Right atrium auricular region (tissue), 2 donors: ENCODE measurements at regions not wholly inside any gene's neighbourhood (a gene's known extent, or its start where the extent isn't known, plus 50 kb on each side); places are given as distances from the start of the nearest gene placed in this dataset.
"Not testable (repeated sequence)": the region's sequence is repeated elsewhere in the genome, so short reads cannot be mapped to it uniquely, and the experiment has no call there.

Experiments
- DNase-seq: peaks from one replicate; pipeline ENCODE4 v3.0.0-alpha.2; 2019; ENCODE audit warnings: low spot score
- H3K27ac ChIP-seq, 2 donors: fragments of 200-600 bp; sonication (generic); 1 replicate in 1 of 2; 2 replicates in 1 of 2; pipeline ENCODE4 v1.5.1; 2016 to 2019
- H3K27me3 ChIP-seq, 2 donors: fragments of 200-600 bp; sonication (generic); one replicate each; pipeline versions ENCODE4 v1.5.1 to v1.6.0; 2017 to 2019
- H3K36me3 ChIP-seq: fragments of 200-600 bp; sonication (generic); one replicate; pipeline ENCODE4 v1.5.1; 2016
- H3K4me1 ChIP-seq, 2 donors: fragments of 200-600 bp; sonication (generic); one replicate each; pipeline versions ENCODE4 v1.5.1 to v1.6.0; 2017 to 2019
- H3K4me3 ChIP-seq, 2 donors: fragments of 200-600 bp; sonication (generic); 1 replicate in 1 of 2; 2 replicates in 1 of 2; pipeline ENCODE4 v1.5.1; 2017 to 2019; ENCODE audit warnings: mild to moderate bottlenecking in 1 of 2, moderate library complexity in 1 of 2
- H3K9me3 ChIP-seq, 2 donors: fragments of 200-600 bp; sonication (generic); one replicate each; pipeline ENCODE4 v1.5.1; 2019
- CTCF ChIP-seq, 2 donors: fragments of 200-600 bp; sonication (generic); IDR thresholded peaks; one replicate each; pipeline ENCODE4 v1.5.1; 2019; ENCODE audit warnings: antibody characterized with exemption in 2 of 2

DNA sequence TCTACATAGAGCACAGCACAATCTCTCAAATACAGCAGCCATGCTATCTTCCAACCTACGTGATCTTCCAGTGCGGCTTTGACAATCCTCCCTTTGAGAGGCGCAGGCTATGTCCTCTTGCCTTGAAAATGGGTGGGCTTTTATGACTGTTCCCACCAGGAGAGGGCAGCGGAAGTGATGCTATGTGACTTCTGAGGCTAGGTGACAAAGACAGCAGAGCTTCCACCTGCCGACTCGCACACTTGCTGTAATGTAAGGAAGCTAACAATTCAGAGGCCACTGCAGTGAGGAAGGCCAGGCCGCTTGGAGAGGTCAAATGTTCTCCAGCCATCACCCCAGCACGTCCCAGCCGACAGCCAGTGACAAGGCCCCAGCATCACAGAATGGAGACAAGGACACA is 65.8 kb downstream of the MRPL57 start:
- TF ChIP-seq CTCF (IDR thresholded peaks at IDR 0.05): no peak
- H3K27me3 ChIP-seq: no peaks in the 10 kb centered on the region
- no peak overlapping the region for H3K27ac ChIP-seq
- no peaks in the 10 kb centered on the region for H3K4me1 ChIP-seq
- no peaks in the 10 kb centered on the region for H3K9me3 ChIP-seq
- H3K36me3 ChIP-seq: no peaks in the 10 kb centered on the region
- no peak overlapping the region for H3K4me3 ChIP-seq
- no peak for DNase-seq

- Histone ChIP-seq H3K9me3 (no peaks in the 10 kb centered on the region), H3K27ac (no peak overlapping the region), H3K4me1 (no peaks in the 10 kb centered on the region), H3K27me3 (no peaks in the 10 kb centered on the region), H3K36me3 (no peaks in the 10 kb centered on the region), H3K4me3 (no peak overlapping the region)
- no peak for TF ChIP-seq CTCF (IDR thresholded peaks at IDR 0.05)
- DNase-seq: no peak
These were observed 66.8 kb downstream of the MRPL57 start for GRCh38 chr13:21243045-21243897.

- not testable (repeated sequence) for H3K9me3 ChIP-seq, H3K4me1 ChIP-seq, H3K27me3 ChIP-seq, H3K4me3 ChIP-seq, H3K27ac ChIP-seq, DNase-seq, H3K36me3 ChIP-seq
These were observed 67.4 kb downstream of the MRPL57 start for GRCh38 chr13:21243898-21244184.

GRCh38 chr13:21246761-21247452 is 70.4 kb downstream of the MRPL57 start:
- Histone ChIP-seq H3K4me3 (no peak overlapping the region), H3K27me3 (no peaks in the 10 kb centered on the region), H3K27ac (no peak overlapping the region), H3K4me1 (no peaks in the 10 kb centered on the region), H3K9me3 (no peaks in the 10 kb centered on the region), H3K36me3 (no peaks in the 10 kb centered on the region)
- no peak for DNase-seq
- TF ChIP-seq CTCF (IDR thresholded peaks at IDR 0.05): no peak

- Histone ChIP-seq H3K9me3 (no peaks in the 10 kb centered on the region), H3K4me3 (no peak overlapping the region), H3K36me3 (no peaks in the 10 kb centered on the region), H3K4me1 (no peaks in the 10 kb centered on the region), H3K27me3 (no peaks in the 10 kb centered on the region), H3K27ac (no peak overlapping the region)
- DNase-seq: no peak
- no peak for TF ChIP-seq CTCF (IDR thresholded peaks at IDR 0.05)
These were observed 79.9 kb downstream of the MRPL57 start for GRCh38 chr13:21256351-21256761.

DNA sequence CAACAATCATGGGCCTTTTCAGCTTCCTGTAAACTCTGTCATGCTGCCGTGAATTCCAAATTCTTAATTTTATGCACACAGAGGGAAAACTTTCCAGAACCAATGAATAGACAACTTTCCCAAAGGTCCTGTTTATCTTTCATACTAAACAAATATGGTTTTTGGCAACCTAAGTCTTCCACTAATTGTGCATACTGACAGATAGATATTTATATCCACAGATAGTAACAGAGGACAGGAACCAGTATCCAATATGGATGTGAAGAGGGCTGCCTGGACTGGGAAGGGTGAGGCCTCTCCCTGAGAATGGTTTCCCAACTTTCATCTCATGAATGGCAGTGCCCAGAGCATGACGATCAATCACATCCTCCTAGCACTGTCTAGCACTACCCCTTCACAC is 80.4 kb downstream of the MRPL57 start:
- DNase-seq: no peak
- H3K36me3 ChIP-seq: no peaks in the 10 kb centered on the region

More for the DNA sequence above, 80.4 kb downstream of the MRPL57 start:
- no peaks in the 10 kb centered on the region for H3K9me3 ChIP-seq
- H3K27me3 ChIP-seq: no peaks in the 10 kb centered on the region
- no peak overlapping the region for H3K27ac ChIP-seq
- TF ChIP-seq CTCF (IDR thresholded peaks at IDR 0.05): no peak
- H3K4me3 ChIP-seq: no peak overlapping the region
- H3K4me1 ChIP-seq: no peaks in the 10 kb centered on the region
